GM19238 (cell line): ENCODE measurements at regions not wholly inside any gene's neighbourhood (a gene's known extent, or its start where the extent isn't known, plus 50 kb on each side); places are given as distances from the start of the nearest gene placed in this dataset.

Experiments used
- DNase-seq: peaks from one replicate; pipeline ENCODE4 v3.0.0; 2011; ENCODE audit warnings: low spot score; ENCODE audit not compliant: insufficient read length

DNA sequence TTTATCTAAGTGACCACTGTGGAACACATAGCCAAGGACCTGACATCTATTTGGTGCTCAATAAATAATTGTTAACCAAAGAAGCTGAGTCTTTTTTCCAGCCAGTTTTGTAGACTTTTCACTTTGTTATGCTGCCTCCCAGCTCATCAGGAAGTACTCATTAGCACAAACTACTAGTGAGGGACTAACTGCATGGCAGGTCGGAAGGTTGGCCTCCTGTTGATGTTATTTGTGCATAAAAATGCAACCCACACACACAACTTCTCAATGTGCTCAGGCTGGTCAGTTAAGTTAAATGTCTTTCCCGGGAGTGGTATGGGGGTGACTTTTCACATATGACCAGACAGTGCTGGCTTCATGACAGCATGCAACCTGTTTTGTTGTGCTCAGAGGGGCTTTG is 263.0 kb upstream of the TOPAZ1 start:
- DNase-seq: no peak

DNA sequence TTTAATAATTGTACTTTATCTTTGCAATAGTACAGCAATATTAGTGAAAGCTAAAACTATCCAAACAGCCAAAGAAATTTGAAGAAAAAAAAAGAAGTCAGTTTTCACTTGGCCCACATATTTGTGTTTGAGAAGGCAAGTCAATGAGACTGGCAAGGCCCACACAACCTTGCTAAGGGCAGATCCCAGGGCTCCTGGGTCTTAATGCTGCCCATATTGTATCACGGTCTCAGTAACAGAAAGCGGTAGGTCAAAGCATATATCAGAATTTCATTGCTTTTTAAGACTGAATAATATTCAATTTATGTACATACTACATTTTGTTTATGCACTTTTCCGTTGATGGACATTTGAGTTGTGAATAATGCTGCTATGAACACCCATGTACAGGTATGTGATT is 262.0 kb upstream of the TOPAZ1 start:
- DNase-seq: no peak

DNA sequence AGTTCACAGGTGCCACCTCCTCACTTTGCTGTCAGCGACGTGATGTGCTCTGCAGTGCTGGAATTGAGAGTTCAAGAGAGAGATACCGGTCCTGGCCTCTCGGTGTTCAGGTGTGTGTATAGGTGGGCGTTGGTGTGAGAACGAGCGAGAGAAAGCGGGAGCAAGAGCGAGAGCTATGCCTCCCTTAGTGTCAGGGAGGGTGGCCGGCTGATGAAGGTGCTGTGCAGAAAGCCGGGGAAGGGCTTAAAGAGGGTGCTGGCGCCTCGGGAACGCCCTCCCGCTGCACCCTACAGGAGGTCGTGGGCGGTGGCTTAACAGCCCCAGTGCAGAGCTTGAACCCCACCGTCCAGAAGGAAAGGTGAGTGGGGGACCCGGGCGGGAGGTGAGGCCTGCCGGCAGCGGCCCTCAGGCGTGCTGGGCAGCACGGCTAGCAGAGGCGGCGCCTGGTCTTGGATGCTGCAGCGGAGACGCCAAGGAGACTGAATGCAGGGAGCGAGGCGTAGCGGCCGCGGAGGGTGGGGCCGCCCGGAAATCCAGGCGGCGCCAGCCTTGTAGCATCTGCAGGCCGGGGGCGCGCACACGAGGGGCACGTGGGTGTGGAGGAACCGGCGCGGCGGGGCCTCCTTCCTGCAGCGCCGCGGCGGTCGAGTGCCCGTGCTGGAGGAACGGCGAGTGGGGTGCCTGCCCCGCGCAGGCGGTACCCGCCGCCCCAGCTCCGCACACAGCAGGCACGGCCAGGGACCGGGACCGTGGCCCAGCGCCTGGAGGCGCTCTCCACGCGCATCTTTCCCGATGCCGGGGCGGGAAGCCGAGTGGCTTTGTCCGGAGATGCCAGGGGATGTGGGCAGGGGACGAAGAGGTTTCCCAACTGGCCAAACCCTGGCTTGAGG is 246.8 kb upstream of the TOPAZ1 start:
- no peak for DNase-seq

DNA sequence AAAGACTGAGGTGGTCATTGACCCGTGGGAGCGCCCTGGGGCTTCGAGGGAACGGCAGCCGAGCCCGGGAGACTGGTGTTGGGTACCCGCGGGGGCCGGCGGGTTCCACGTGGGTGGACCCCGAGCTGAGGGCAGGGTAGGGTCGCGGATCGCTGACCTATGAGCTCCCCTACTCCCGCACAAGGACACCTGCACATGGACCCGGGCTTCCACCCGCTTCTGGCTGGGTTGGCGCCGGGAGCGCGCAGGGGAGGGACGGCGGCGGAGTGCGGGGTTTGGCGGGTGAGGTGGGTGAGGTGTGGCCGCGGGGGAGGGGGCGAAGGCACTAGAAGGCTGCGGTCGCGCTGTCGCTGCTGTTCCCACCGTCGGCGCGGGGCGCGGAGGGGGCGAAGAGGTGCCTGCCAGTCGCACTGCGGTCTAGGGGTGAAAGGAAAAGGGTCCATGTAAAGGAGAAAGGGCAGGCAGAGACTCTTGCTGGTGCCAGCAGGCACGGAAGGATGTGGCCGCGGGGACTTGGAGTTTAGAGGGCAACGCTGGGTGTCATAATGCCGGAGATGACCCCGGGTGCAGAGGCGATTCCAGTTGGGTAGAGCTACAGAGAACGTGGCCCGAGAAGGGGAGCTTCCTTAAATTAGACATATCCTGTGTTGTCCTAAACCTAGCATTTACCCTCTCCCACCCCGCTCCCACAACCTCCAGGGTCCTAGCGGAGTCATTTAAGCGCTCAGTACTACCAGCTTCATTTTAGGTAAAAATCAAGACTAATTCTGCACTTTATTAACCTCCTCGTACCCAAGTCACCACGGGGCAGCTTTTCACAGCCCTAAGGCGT is 245.9 kb upstream of the TOPAZ1 start:
- DNase-seq: no peak

DNA sequence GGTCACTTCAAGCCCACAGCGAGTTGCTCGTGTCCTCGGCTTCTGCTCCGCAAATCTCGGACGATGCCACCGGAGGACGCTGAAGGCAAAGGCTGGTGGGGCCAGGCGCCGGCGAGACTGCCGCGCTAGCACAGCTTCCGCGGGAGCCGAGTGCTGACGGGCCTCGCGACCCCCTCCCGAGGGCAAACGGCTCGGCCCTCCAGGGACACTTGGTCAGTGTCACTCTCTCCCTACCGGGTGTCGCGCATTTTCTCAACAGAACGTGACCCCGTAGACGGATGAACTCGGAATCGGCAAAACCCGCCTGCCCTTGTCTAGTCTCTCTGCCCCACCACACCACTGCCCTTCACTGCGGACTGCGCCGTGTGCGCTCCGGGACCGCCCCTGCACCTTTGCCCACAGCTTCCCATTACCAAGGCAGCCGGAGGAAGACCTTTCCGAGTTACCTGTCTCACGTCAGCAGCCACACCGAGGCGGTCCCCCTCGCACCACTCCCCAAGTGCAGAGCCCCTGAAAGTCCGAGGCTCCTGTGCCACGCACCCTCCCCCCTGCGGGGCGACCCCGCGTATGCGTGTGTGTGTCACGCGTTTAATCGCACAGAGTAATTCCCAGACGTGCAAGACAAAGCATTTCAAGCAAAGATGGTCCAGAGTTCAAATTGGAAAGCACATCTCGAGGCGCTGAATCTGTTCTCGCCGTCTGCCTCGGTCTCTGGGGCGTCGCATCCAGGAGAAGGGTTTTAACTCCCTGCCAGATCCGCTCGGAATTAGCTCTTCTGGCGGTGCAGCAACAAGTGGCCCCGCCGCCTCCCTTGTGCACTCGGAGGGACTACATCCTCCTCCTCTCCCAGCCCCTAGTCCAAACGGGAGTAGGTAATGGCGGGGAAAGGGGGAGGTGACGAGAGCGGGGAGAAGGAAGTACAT is 245.0 kb upstream of the TOPAZ1 start:
- DNase-seq: no peak

DNA sequence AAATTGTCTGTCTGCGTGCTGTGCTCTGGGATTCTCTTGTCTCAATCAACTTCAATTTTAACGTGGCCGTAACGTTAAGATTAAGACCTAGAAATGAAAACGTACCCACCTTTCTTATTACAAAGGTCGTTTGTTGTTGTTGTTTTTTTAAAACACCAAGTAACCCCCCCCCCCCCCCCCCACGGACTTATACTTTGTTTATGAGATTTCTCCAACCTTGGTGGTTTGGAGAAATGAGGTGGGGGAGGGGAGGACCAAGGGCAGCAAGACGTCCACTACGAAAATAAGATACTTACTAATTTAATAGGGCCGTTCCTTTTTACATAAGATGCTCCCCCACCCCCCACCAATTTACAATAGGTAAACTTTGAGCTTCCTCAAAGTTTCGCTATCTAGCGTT is 244.4 kb upstream of the TOPAZ1 start:
- no peak for DNase-seq

DNA sequence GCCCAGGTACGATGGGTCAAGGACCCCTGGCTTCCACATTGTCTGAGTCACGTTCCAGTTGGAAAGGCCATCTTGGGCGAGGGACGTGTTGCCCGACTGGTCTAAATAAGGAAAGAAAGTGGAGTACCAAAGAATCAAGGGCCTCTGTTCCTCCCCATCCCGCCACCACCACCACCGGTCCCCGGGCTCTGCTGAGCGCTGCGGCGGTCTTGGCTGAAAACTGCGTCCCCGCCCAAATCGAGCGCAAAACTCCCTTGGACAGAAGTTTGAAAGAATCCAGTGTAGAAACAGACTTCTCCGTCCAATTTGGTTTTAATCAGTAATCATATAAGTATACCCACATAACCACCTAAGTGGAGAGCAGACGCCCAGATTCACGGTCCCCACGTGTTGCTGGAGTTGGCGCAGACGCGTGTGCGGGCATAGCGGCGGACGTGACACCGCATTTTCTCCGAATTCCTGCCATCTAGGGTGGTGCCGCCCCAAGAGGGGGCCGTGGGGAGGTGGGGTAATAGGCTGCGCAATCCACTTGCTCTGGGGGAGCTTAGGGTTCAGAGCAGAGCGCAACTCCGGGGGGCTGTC is 243.8 kb upstream of the TOPAZ1 start:
- DNase-seq: no peak

DNA sequence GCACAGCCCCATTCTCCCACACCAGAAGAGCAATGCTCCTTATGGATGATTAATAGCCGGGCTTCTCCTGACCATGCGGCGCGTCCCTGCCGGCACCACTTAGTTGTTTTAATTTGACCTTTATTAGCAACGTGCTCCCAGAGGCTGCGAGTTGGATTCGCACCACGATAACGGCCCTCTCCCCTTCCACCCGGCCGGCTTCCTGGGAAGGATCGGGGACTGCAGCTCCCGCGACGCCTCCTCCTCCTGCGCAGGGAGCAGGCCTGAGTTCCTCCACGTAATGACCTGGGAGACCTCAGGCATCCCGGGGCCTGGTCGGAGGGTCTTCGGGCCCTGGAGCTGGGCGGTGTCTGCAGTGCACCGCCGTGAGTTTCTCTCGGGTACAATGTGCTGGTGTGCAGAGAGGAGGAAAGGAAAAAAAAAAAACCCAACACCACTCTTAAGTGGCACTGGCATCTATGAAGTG is 243.3 kb upstream of the TOPAZ1 start:
- DNase-seq: no peak

DNA sequence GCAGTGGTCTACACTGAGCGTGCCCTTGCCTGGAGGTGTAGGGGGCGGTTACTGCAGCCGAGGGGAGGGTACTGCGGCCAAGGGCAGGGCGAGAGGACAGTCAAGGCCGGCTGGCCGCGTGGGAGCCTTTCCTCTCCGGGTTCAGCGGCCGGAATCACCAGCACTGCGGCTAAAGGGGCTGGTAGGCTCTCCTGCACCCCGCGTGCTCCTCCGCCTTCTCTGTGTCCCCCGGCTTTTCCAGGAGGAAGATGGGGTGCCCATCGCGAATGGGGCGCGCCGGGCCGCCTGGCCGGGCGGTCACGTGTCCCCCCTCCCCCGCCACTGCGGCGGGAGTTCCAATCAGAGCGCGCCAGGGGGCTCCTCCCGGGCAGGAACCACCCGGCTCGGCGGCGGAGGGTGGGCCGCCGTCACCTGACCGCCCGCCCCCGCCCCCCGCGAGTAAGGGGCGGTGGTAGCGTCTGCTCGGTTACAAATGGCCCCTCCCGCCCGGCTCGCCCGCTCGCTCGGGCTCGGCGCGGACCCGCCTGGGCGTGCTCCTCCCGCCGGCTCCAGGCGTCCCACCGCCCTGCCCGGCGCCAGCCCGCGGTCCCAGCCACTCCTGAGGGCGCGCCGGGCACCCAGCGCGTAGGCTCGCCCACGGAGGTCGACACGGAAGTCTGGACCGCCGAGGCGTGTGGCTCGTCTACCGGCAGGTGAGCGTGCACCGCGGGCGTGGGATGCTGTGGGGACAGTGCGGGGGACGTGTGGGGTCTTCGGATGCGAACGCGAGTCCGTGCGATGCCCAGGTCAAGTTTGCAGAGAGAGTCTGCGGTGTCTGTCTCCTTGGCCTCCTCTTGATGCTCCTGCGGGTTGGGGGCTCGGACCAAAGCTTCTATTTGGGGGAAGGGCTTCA is 242.6 kb upstream of the TOPAZ1 start:
- DNase-seq: no peak

DNA sequence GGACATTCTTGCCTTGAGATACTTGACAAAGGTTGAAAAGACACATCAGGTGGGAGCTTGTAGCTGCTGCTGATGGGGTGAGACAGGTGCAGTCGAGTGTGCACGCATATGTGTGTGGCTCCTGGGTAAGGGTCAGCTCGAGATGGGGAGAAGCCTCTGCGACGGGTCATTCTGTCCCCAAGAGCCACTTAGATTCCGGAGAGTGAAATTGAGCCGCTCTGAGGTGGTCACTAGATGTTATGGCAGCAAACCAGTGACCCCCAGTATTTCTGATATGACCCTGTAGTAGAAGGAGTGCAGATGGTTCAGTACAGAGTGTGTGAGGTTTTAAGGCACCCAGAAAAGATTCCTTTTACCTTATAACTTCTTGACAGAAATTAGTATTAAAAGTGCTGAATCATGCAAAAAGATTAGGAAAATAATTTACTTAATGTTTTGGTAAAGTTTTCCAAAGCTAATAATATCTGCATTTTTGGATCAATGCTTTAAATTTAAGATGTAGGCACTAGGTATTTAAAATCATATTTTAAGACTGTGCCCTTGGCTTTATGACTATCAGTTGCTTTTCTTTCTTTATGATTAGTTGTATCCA is 241.9 kb upstream of the TOPAZ1 start:
- DNase-seq: no peak

DNA sequence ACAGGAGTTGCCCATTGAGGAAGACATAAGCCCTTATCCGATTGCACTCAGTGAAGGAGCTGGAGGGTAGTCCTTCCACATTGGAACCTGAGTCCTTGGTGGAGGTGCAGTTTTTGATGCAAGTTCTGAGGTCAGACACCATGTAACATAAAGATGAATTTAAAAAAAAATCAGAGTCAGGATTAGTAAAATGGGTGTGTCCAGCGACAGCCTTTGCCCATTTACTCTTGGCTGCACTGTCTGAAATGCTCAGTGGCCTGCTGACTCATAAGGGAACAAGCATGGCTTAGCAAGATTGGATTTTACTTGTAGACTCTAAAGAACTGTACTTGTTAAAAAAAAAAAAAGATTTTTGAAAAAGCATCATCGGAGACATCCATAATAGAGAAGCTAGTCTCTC is 241.1 kb upstream of the TOPAZ1 start:
- no peak for DNase-seq

DNA sequence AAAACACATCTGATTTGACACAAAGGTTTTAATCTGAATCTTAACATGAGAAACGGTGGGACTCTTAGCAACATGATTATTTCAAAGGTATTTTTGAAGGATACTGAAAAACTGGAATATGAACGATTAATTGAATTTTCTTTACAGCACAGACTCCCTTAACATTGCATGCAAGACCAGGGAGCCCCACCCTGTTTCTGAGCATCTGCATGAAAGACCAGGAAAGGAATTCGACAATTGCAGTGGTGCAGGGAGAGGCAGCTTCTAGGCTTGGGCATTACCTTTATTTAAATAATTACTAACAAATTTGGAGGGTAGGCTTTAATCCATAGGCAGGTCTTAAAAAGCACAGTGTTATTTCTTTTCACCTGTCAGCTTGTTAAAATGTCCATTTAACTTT is 240.6 kb upstream of the TOPAZ1 start:
- DNase-seq: no peak

DNA sequence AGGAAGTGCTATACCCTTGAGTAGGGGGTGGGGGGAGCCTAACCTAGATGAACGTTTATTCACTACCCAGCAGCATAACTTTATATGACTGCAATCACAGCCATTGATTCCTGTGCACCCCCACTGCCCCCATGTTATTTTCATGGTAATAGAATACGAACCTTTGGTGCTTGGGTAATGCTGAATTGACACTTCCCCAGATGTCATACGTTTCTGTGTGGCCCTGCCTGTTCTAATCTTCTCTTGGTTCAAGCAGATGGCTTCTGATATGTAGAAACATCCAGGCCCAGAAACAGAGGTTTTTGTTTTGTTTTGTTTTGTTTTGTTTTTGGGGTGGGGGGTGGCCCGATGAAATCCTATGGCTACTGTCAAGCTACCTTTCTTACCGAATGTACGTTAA is 237.9 kb upstream of the TOPAZ1 start:
- DNase-seq: no peak

DNA sequence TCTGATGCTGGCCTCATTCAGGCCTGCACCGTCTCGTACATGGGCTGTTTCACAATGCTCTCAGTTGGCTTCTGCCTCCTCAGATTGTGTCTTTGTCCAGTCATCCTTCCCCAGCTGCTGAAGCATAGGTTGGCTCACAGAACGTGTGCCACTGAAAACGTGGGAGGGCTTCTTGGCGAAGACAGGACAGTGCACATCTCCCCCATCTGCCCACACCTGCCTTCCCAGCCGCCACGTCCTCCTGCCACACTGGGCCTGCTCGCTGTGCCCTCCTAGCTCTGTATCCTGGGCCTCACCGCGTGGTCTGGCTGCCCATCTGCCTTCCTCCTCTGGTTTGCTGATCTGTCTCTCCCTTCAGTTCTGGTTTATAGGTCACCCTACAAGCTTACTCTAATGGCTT is 230.0 kb upstream of the TOPAZ1 start:
- DNase-seq: no peak

DNA sequence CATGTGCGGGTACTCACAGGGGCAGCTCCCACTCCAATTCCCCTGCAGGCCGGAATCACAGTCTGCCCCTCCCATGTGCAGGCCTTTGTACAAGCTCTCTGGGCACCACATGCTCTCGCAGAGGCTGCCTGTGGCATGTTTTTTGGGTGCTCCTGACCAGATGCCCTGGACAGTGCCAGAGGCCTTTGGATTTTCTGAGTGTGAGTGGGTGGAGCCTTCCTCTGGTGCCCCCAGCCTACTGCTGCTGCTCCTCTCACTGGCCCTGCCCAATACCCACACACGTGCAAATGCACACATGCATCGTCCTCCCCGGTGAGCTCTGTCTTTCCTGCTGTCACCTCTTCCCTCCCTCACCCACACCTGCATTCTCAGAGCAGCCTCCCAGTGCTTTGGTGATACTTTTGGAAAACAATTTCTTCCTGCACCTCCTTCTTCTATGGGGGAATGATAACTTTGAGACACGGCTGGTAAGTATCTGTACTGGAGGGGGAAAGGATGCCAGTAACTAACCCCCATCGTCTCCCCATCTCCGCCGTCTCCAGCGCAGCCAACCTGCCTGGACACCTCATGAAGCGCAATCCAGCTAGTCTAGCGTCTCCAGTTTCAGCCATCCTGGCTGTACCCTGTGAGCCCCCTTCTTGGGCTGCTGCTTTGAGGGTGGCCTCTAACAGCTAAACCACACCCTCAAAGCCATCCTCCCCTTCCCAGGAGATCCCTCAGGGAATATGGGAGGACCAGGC is 229.4 kb upstream of the TOPAZ1 start:
- DNase-seq: no peak

DNA sequence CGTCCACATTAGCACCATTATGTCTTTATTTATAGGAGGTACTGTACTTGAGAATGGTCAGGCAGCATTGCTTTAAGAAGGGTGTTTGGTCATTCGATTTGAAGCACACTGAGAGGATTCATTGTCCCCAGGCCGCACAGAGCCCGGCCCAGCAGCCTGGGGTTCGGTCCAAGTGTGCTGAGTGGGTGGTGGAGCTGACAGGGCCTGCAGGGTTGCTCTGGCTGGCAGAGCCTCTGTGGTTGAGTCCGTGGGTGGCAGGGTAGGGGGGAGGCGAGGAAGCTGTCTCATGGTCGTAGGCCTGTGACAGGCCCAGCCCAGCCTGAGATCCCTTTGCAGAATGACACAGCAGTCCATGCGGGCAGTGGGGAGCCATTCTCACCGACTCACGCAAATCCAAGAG is 227.7 kb upstream of the TOPAZ1 start:
- DNase-seq: no peak

DNA sequence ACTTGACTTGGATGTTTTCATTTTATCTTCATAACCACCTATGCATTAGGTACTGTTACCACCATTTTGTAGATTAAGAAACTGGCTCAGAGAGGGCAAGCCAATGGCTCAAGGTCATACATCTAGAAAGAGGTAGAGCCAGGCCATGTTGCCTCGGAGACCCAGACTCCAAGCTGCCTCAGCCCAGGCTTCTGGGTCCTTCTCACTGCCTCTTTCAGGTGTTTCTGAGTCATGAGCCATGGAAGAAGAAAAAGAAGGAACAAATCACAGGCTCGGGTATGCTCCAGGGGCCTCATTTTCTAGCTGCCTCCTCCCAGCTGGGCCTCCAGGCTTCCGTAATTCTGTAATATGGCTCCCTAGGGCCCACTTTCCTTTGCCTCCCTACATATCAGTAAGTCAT is 226.5 kb upstream of the TOPAZ1 start:
- DNase-seq: no peak

DNA sequence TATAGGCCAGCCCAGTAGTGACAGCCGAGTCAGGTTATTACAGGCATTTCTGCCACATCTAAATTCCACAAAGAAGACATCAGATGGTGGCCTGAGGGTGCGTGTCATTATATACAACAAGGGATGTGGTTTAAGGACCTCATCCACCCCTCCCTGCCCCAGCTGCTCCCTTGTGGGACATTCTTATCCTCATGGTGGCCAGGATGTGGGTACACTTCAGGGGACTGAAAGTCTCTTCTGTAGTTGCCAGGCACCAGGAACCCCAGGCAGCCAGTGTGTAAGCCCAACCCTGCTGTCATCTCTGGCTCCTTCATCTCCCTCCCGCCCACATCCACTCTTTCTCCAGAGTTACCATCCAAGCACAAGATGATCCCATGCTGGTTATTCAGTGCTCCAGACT is 224.9 kb upstream of the TOPAZ1 start:
- no peak for DNase-seq

DNA sequence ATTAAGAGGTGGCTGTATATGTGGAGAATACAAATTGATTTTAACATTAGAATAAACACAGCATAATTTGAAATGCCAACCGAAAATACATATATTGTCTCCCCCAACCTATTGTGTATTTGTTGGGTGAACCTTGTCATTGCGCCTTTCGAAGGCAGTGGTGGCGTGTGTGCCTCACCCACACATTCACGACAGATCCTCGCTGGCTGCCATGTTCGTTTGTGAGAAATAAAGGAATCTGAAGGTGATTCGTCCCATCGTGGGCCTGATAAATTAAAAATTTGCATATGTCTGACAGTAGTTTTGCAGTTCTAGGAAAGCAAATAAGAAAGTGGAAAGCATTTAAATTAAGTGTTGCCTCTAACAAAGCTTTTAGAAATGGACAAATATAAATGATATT is 222.8 kb upstream of the TOPAZ1 start:
- no peak for DNase-seq
